ENCODE measurements at regions not wholly inside any gene's neighbourhood (a gene's known extent, or its start where the extent isn't known, plus 50 kb on each side); places are given as distances from the start of the nearest gene placed in this dataset.

GRCh38 chr6:113739041-113739655 is 118.0 kb upstream of the MARCKS start:
- H3K36me3 ChIP-seq (ENCODE audit: insufficient read depth, low read depth, low read length): no peaks in the 10 kb centered on the region
- H3K9ac ChIP-seq (ENCODE audit: low read depth, low read length): no peak overlapping the region
- H3K27ac ChIP-seq (ENCODE audit: low read length): no peak overlapping the region
- no peaks in the 10 kb centered on the region for H3K9me3 ChIP-seq (ENCODE audit: insufficient read depth, low read depth, low read length)
- no peak overlapping the region for H3K4me3 ChIP-seq (ENCODE audit: low read length)
- no peaks in the 10 kb centered on the region for H3K27me3 ChIP-seq (ENCODE audit: insufficient read depth, low read length)
- no peaks in the 10 kb centered on the region for H3K4me1 ChIP-seq (ENCODE audit: insufficient read depth, low read length)

DNA sequence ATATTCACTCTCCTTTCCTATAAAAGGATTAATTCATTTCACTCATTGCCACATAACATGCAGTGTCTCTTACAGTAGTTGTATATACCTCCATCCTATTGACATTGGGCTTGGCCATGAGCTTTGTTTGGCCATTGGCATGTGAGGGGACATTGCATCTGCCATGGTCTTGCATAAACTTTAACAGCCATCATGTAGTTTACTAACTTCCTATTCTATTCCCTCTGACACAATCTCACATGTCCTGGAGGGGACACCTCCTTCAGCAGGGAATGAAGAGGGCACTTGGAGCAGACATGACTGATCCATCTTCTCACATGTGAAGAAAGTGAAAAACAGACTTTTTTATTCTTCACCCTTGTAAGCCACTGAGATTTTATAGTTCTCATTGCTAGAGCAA is 115.5 kb upstream of the MARCKS start:
- Histone ChIP-seq H3K9me3 (ENCODE audit: insufficient read depth, low read depth, low read length) (no peaks in the 10 kb centered on the region), H3K27ac (ENCODE audit: low read length) (no peak overlapping the region), H3K36me3 (ENCODE audit: insufficient read depth, low read depth, low read length) (no peaks in the 10 kb centered on the region), H3K4me1 (ENCODE audit: insufficient read depth, low read length) (no peaks in the 10 kb centered on the region), H3K9ac (ENCODE audit: low read depth, low read length) (no peak overlapping the region), H3K27me3 (ENCODE audit: insufficient read depth, low read length) (no peaks in the 10 kb centered on the region), H3K4me3 (ENCODE audit: low read length) (no peak overlapping the region)

GRCh38 chr6:113742342-113742741 is 114.8 kb upstream of the MARCKS start:
- no peaks in the 10 kb centered on the region for H3K4me1 ChIP-seq (ENCODE audit: insufficient read depth, low read length)
- H3K4me3 ChIP-seq (ENCODE audit: low read length): no peak overlapping the region
- H3K36me3 ChIP-seq (ENCODE audit: insufficient read depth, low read depth, low read length): no peaks in the 10 kb centered on the region
- H3K27ac ChIP-seq (ENCODE audit: low read length): no peak overlapping the region
- no peaks in the 10 kb centered on the region for H3K9me3 ChIP-seq (ENCODE audit: insufficient read depth, low read depth, low read length)
- no peak overlapping the region for H3K9ac ChIP-seq (ENCODE audit: low read depth, low read length)
- no peaks in the 10 kb centered on the region for H3K27me3 ChIP-seq (ENCODE audit: insufficient read depth, low read length)

DNA sequence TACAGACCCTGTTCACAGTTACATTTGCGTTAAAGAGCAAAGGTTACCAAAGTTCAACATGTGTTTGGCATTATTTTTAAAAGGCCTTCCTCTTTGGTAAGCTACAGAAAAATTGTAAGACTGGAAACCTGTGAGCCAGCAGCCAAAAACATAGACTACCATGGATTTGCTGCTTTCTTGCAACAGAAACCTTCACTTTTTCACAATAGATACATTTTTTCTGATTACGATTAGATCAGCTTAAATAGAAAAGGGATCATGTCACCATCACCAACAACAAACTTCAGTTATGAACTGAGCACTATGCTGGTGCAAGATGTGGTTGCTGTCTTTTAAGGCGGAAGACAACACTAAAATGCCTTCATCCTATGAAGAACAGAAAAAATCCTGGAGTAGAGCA is 112.3 kb upstream of the MARCKS start:
- Histone ChIP-seq H3K27me3 (ENCODE audit: insufficient read depth, low read length) (no peaks in the 10 kb centered on the region), H3K27ac (ENCODE audit: low read length) (no peak overlapping the region), H3K9me3 (ENCODE audit: insufficient read depth, low read depth, low read length) (no peaks in the 10 kb centered on the region), H3K36me3 (ENCODE audit: insufficient read depth, low read depth, low read length) (no peaks in the 10 kb centered on the region), H3K9ac (ENCODE audit: low read depth, low read length) (no peak overlapping the region), H3K4me3 (ENCODE audit: low read length) (no peak overlapping the region), H3K4me1 (ENCODE audit: insufficient read depth, low read length) (no peaks in the 10 kb centered on the region)

GRCh38 chr6:113750151-113750855 is 106.8 kb upstream of the MARCKS start:
- no peaks in the 10 kb centered on the region for H3K36me3 ChIP-seq (ENCODE audit: insufficient read depth, low read depth, low read length)
- no peak overlapping the region for H3K27ac ChIP-seq (ENCODE audit: low read length)
- H3K9ac ChIP-seq (ENCODE audit: low read depth, low read length): no peak overlapping the region
- H3K4me3 ChIP-seq (ENCODE audit: low read length): no peak overlapping the region
- H3K4me1 ChIP-seq (ENCODE audit: insufficient read depth, low read length): no peaks in the 10 kb centered on the region
- H3K9me3 ChIP-seq (ENCODE audit: insufficient read depth, low read depth, low read length): no peaks in the 10 kb centered on the region
- no peaks in the 10 kb centered on the region for H3K27me3 ChIP-seq (ENCODE audit: insufficient read depth, low read length)

- Histone ChIP-seq H3K36me3 (ENCODE audit: insufficient read depth, low read depth, low read length) (no peaks in the 10 kb centered on the region), H3K4me1 (ENCODE audit: insufficient read depth, low read length) (no peaks in the 10 kb centered on the region), H3K9me3 (ENCODE audit: insufficient read depth, low read depth, low read length) (no peaks in the 10 kb centered on the region), H3K27me3 (ENCODE audit: insufficient read depth, low read length) (no peaks in the 10 kb centered on the region), H3K4me3 (ENCODE audit: low read length) (no peak overlapping the region), H3K9ac (ENCODE audit: low read depth, low read length) (no peak overlapping the region), H3K27ac (ENCODE audit: low read length) (no peak overlapping the region)
Measured at GRCh38 chr6:113754291-113754690, 102.9 kb upstream of the MARCKS start.

DNA sequence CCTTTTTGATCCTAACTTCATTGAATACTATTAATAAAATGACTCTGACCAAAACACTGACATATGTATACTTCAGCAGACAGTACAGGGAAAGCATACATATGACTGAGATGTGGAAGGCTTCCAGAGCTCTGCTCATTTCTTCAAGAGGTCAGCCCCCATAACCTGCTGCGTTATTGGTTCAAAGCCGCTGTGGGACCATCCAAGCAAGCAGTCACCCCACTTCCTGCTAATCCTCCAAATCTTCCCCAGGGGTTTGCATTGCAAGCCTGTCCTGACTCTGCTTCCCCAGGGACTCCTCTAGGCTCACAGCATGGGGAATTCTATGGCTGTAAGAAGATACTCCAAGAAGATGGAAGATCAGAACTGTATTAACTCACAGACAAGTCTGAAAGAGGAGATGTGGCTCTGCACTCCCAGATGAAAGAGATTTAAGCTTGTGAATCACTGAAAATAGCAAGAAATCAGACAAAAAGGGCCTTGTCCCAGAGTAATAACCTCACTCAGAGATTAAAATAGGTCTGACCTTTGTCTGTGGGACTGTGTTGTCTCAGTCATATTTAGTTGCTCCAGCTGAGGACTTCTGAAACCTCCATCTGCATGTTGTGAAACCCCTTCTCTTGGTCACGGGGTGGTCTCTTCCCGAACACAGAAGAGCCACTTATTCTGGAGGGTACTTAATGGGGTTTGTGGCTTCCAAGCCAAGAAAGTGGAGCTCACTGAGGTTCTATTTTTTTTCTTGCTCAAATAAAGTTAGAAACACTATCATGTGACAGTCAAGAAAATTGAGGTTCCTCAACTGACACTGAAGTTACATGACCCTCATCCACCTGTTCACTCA is 101.5 kb upstream of the MARCKS start:
- Histone ChIP-seq H3K4me3 (ENCODE audit: low read length) (no peak overlapping the region), H3K9me3 (ENCODE audit: insufficient read depth, low read depth, low read length) (no peaks in the 10 kb centered on the region), H3K27ac (ENCODE audit: low read length) (no peak overlapping the region), H3K9ac (ENCODE audit: low read depth, low read length) (no peak overlapping the region), H3K4me1 (ENCODE audit: insufficient read depth, low read length) (no peaks in the 10 kb centered on the region), H3K27me3 (ENCODE audit: insufficient read depth, low read length) (no peaks in the 10 kb centered on the region), H3K36me3 (ENCODE audit: insufficient read depth, low read depth, low read length) (no peaks in the 10 kb centered on the region)

GRCh38 chr6:113756290-113756665 is 100.9 kb upstream of the MARCKS start:
- Histone ChIP-seq H3K9ac (ENCODE audit: low read depth, low read length) (no peak overlapping the region), H3K36me3 (ENCODE audit: insufficient read depth, low read depth, low read length) (no peaks in the 10 kb centered on the region), H3K4me3 (ENCODE audit: low read length) (no peak overlapping the region), H3K27ac (ENCODE audit: low read length) (no peak overlapping the region), H3K9me3 (ENCODE audit: insufficient read depth, low read depth, low read length) (no peaks in the 10 kb centered on the region), H3K27me3 (ENCODE audit: insufficient read depth, low read length) (no peaks in the 10 kb centered on the region), H3K4me1 (ENCODE audit: insufficient read depth, low read length) (no peaks in the 10 kb centered on the region)

- Histone ChIP-seq H3K27ac (ENCODE audit: low read length) (no peak overlapping the region), H3K9ac (ENCODE audit: low read depth, low read length) (no peak overlapping the region), H3K36me3 (ENCODE audit: insufficient read depth, low read depth, low read length) (no peaks in the 10 kb centered on the region), H3K27me3 (ENCODE audit: insufficient read depth, low read length) (no peaks in the 10 kb centered on the region), H3K4me3 (ENCODE audit: low read length) (no peak overlapping the region), H3K9me3 (ENCODE audit: insufficient read depth, low read depth, low read length) (no peaks in the 10 kb centered on the region), H3K4me1 (ENCODE audit: insufficient read depth, low read length) (no peaks in the 10 kb centered on the region)
Measured at GRCh38 chr6:113758214-113758613, 98.9 kb upstream of the MARCKS start.

DNA sequence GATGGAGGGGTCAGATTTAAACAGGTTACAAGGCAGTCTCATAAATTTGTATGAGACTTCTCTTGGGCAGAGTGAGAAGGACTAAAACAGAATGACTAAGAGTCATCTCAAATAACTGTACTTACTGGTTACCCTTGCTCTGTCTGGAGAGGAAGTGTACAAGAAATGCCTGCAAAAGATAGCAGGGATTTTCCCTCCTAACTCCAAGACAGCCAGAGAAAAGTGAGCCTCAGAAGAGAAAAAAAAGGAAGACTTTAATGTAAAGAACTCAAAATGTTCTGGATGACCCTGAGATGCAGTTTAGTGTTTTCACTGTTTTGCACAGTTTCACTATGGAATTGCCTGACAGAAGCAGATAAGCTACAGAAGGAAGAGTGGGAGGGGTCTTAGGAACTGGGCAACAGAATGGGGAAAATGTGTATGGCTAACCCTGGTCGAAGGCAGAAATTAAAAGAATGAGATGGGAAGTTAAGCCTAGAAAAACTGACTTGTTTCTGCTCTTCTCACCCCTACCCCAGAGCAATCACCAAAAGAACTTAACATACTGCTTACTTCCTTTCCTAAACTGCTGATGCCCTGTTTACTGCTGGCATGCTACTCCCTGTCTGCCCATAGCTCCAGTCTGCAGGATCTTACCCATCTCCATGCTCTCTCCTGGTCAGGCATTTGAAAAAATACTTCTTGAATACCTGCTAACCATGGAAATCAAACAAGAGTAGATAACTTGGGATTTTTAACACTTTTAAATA is 98.1 kb upstream of the MARCKS start:
- H3K9ac ChIP-seq (ENCODE audit: low read depth, low read length): no peak overlapping the region
- H3K27ac ChIP-seq (ENCODE audit: low read length): no peak overlapping the region
- H3K27me3 ChIP-seq (ENCODE audit: insufficient read depth, low read length): no peaks in the 10 kb centered on the region
- no peaks in the 10 kb centered on the region for H3K9me3 ChIP-seq (ENCODE audit: insufficient read depth, low read depth, low read length)
- no peaks in the 10 kb centered on the region for H3K4me1 ChIP-seq (ENCODE audit: insufficient read depth, low read length)
- no peaks in the 10 kb centered on the region for H3K36me3 ChIP-seq (ENCODE audit: insufficient read depth, low read depth, low read length)
- H3K4me3 ChIP-seq (ENCODE audit: low read length): no peak overlapping the region

DNA sequence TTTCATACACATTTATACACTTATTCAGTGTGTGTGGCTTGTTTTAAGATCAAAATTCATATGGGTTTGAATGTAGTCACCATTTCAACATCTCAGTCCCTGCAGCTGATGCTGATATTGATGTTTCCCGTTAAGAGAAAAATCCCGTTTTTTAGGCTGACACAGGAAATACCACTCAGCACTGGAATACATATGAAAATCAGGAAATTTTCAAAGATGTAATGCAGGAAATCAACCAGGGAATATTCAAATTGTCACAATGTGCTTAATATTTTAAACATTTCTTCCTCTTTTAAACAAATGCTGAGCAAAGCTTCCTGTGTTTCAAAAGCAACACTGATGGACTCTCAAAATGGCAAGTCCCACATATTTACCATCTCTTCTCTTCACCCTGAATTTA is 94.5 kb upstream of the MARCKS start:
- Histone ChIP-seq H3K4me1 (ENCODE audit: insufficient read depth, low read length) (no peaks in the 10 kb centered on the region), H3K4me3 (ENCODE audit: low read length) (no peak overlapping the region), H3K36me3 (ENCODE audit: insufficient read depth, low read depth, low read length) (no peaks in the 10 kb centered on the region), H3K9me3 (ENCODE audit: insufficient read depth, low read depth, low read length) (no peaks in the 10 kb centered on the region), H3K27me3 (ENCODE audit: insufficient read depth, low read length) (no peaks in the 10 kb centered on the region), H3K9ac (ENCODE audit: low read depth, low read length) (no peak overlapping the region), H3K27ac (ENCODE audit: low read length) (no peak overlapping the region)

Measured in iPS-20b (cell line).